ENCODE measurements at regions not wholly inside any gene's neighbourhood (a gene's known extent, or its start where the extent isn't known, plus 50 kb on each side); places are given as distances from the start of the nearest gene placed in this dataset.

DNA sequence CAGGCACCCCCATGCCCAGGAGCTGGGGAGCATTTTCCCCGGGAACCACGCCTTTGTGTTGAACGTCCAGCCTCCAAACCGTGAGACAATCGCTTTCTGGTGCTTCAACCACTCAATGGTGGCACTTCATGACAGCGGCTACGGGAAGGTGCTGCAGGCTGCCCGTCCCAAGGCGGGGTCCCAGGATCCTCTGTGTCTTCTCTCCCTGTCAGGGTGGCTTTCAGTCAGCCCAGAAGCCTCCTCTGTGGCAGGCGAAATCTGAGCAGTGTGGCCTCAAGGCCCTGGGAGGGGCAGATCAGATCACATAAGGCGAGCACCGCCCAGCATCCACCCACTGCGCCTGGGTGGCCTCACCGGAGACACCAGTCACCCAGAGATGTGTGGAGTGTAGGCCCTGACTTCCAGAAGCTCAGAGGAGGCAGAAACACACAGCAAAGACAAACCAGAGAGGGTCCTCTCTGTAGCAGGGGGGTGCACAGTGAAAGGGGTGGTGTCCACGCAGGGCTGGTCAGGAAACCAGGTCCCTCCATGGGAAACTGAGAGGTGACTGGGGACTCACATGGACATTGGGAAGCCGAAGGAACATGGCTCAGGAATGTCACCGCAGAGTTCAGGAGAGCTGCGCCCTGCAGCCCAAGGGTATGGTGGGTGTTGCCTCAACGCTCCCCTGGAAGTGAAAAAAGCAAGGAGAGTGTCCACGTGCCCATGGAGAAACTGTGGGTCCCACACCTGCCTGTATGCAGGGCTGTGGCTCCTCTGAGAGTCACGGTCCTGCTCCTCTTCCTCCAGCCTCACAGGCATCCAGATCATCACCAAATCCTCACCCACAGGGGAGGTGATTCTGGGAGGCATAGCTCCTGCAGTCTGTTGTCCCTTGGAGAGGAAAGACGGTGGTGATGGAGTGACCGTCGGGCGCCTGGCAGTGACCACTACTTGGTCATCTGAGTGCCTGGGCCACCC is 1420.7 kb downstream of the TBC1D22A start:
- CTCF ChIA-PET: no interaction called here
- H3K36me3 ChIP-seq (replicated peaks in 1 of 2; ENCODE audit: control extremely low read depth in 1 of 2, control insufficient read depth in 1 of 2, extremely low read depth in 1 of 2, insufficient read depth in 2 of 2, low read length in 1 of 2): no peaks in the 10 kb centered on the region
- WGBS (ENCODE audit: insufficient coverage): 93% methylated on average over 18 of the region's 25 CpGs

DNA sequence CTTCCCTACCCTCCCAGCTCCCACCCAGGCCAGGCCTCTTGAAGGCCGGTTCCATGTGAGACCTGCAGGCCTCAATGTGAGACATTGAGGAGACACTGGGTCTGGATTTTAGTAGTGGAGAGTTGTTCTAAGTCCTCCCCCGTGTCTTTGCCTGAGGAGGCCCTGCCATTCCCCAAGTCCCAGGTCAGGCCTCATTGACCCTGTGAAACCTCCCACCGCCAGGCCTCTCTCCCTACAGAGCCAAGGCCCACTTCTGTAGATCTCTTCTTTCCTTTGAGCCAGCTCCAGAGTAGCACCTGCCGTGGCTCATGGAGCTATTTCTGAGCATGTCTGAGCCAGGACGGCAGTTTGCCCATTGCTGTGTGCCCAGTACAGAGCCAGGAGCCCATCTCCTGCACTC is 1419.6 kb downstream of the TBC1D22A start:
- ChIA-PET CTCF (no interaction called here), POLR2A (no interaction called here)
- Histone ChIP-seq H4K20me1 (ENCODE audit: control insufficient read depth, insufficient read depth, low read length, poor library complexity, severe bottlenecking) (no peaks in the 10 kb centered on the region), H3K4me3 (ENCODE audit: control extremely low read depth in 1 of 5, extremely low read depth in 1 of 5, insufficient read depth in 1 of 5, low read depth in 2 of 5, low read length in 4 of 5) (no peak overlapping the region), H3K9me3 (ENCODE audit: control extremely low read depth in 1 of 3, control insufficient read depth in 2 of 3, insufficient read depth in 1 of 3, low read length in 2 of 3) (peaks cover 0 to 6% (median 0%) of the 10 kb centered on the region in 3 donors), H3K36me3 (replicated peaks in 1 of 2; ENCODE audit: control extremely low read depth in 1 of 2, control insufficient read depth in 1 of 2, extremely low read depth in 1 of 2, insufficient read depth in 2 of 2, low read length in 1 of 2) (no peaks in the 10 kb centered on the region), H3K9ac (ENCODE audit: low read length) (no peak overlapping the region), H3K4me2 (replicated peaks; ENCODE audit: low read depth, low read length, poor library complexity, severe bottlenecking) (no peak overlapping the region), H3K27ac (ENCODE audit: low read length in 2 of 2) (no peak overlapping the region), H3K27me3 (replicated peaks in 1 of 4; ENCODE audit: control extremely low read depth in 1 of 4, control insufficient read depth in 3 of 4, insufficient read depth in 4 of 4, low read length in 3 of 4) (no peaks in the 10 kb centered on the region), H3K79me2 (ENCODE audit: control insufficient read depth, insufficient read depth, low read length) (no peaks in the 10 kb centered on the region), H3K4me1 (ENCODE audit: control insufficient read depth in 2 of 2, insufficient read depth in 2 of 2, low read length in 2 of 2) (no peaks in the 10 kb centered on the region), H2AFZ (ENCODE audit: insufficient read depth, low read depth, low read length, poor library complexity, severe bottlenecking) (no peak overlapping the region)
- ATAC-seq (ENCODE audit: low read depth): no peak
- peaks cover 3% of the 10 kb centered on the region for H3K27me3 Mint-ChIP-seq
- no peaks in the 10 kb centered on the region for H3K9me3 Mint-ChIP-seq (ENCODE audit: insufficient read depth)
- TF ChIP-seq, protein P1, sequence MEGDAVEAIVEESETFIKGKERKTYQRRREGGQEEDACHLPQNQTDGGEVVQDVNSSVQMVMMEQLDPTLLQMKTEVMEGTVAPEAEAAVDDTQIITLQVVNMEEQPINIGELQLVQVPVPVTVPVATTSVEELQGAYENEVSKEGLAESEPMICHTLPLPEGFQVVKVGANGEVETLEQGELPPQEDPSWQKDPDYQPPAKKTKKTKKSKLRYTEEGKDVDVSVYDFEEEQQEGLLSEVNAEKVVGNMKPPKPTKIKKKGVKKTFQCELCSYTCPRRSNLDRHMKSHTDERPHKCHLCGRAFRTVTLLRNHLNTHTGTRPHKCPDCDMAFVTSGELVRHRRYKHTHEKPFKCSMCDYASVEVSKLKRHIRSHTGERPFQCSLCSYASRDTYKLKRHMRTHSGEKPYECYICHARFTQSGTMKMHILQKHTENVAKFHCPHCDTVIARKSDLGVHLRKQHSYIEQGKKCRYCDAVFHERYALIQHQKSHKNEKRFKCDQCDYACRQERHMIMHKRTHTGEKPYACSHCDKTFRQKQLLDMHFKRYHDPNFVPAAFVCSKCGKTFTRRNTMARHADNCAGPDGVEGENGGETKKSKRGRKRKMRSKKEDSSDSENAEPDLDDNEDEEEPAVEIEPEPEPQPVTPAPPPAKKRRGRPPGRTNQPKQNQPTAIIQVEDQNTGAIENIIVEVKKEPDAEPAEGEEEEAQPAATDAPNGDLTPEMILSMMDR (IDR thresholded peaks at IDR 0.05): no peak
- no peak for TF ChIP-seq EZH2 (IDR thresholded peaks at IDR 0.05; ENCODE audit: borderline replicate concordance, insufficient read depth, low read depth, low read length, poor library complexity, severe bottlenecking)
- H3K27ac Mint-ChIP-seq: no peak overlapping the region
- 88% methylated on average over 4 of the region's 5 CpGs for WGBS (ENCODE audit: insufficient coverage)
- no peak overlapping the region for H3K4me3 Mint-ChIP-seq
- intact Hi-C loops (cut with micrococcal nuclease): no loop called here
- H3K4me1 Mint-ChIP-seq: no peaks in the 10 kb centered on the region
- DNase-seq: no peak

More for the DNA sequence above, 1420.7 kb downstream of the TBC1D22A start:
- H3K4me3 Mint-ChIP-seq: no peak overlapping the region
- no peaks in the 10 kb centered on the region for H3K9me3 Mint-ChIP-seq (ENCODE audit: insufficient read depth)
- ATAC-seq (ENCODE audit: low read depth) (no peak), DNase-seq (no peak)
- Histone ChIP-seq H3K27me3 (replicated peaks in 1 of 4; ENCODE audit: control extremely low read depth in 1 of 4, control insufficient read depth in 3 of 4, insufficient read depth in 4 of 4, low read length in 3 of 4) (no peaks in the 10 kb centered on the region), H4K20me1 (ENCODE audit: control insufficient read depth, insufficient read depth, low read length, poor library complexity, severe bottlenecking) (no peaks in the 10 kb centered on the region), H3K27ac (ENCODE audit: low read length in 2 of 2) (no peak overlapping the region), H3K9me3 (ENCODE audit: control extremely low read depth in 1 of 3, control insufficient read depth in 2 of 3, insufficient read depth in 1 of 3, low read length in 2 of 3) (peaks cover 0 to 8% (median 0%) of the 10 kb centered on the region in 3 donors), H3K79me2 (ENCODE audit: control insufficient read depth, insufficient read depth, low read length) (no peaks in the 10 kb centered on the region), H2AFZ (ENCODE audit: insufficient read depth, low read depth, low read length, poor library complexity, severe bottlenecking) (no peak overlapping the region), H3K4me1 (ENCODE audit: control insufficient read depth in 2 of 2, insufficient read depth in 2 of 2, low read length in 2 of 2) (no peaks in the 10 kb centered on the region), H3K4me3 (ENCODE audit: control extremely low read depth in 1 of 5, extremely low read depth in 1 of 5, insufficient read depth in 1 of 5, low read depth in 2 of 5, low read length in 4 of 5) (no peak overlapping the region), H3K4me2 (replicated peaks; ENCODE audit: low read depth, low read length, poor library complexity, severe bottlenecking) (no peak overlapping the region), H3K9ac (ENCODE audit: low read length) (no peak overlapping the region)
- no peaks in the 10 kb centered on the region for H3K4me1 Mint-ChIP-seq
- intact Hi-C loops (cut with micrococcal nuclease): no loop called here
- TF ChIP-seq, protein P1 (IDR thresholded peaks at IDR 0.05): no peak
- no peak for TF ChIP-seq EZH2 (IDR thresholded peaks at IDR 0.05; ENCODE audit: borderline replicate concordance, insufficient read depth, low read depth, low read length, poor library complexity, severe bottlenecking)
- no peak overlapping the region for H3K27ac Mint-ChIP-seq
- POLR2A ChIA-PET: no interaction called here
- H3K27me3 Mint-ChIP-seq: peaks cover 3% of the 10 kb centered on the region
